ENCODE measurements at regions not wholly inside any gene's neighbourhood (a gene's known extent, or its start where the extent isn't known, plus 50 kb on each side); places are given as distances from the start of the nearest gene placed in this dataset.

GRCh38 chr2:4338345-4338744 is 635.0 kb downstream of the DCDC2C start:
- ATAC-seq (replicated peaks in 6 of 8) = no peak
- no peak overlapping the region for H3K4me3 ChIP-seq
- H3K27ac ChIP-seq = no peak overlapping the region
- in situ Hi-C loops (cut with MboI; ENCODE audit: low pct_unique_long_range_greater_than_20kb in 2 of 9, low sequenced_read_pairs in 9 of 9, unreplicated experiment in 9 of 9) = no loop called here
- H3K4me1 ChIP-seq (replicated peaks in 1 of 2) = peaks cover 12 to 41% of the 10 kb centered on the region in 2 donors

GRCh38 chr2:4340536-4340935 is 637.2 kb downstream of the DCDC2C start:
- no peak overlapping the region for H3K27ac ChIP-seq
- no peak overlapping the region for H3K4me3 ChIP-seq
- 0 to 100% (median 68%) methylated on average over 1 of the region's 1 CpG; no CpG with 5 or more reads in 2 of the 10 experiments for WGBS, 10 experiments
- ATAC-seq (replicated peaks in 6 of 8) = no peak
- H3K4me1 ChIP-seq (replicated peaks in 1 of 2) = peaks cover 9 to 30% of the 10 kb centered on the region in 2 donors
- in situ Hi-C loops (cut with MboI; ENCODE audit: low pct_unique_long_range_greater_than_20kb in 2 of 9, low sequenced_read_pairs in 9 of 9, unreplicated experiment in 9 of 9) = no loop called here

GRCh38 chr2:4346628-4347027 is 643.3 kb downstream of the DCDC2C start:
- H3K4me3 ChIP-seq = no peak overlapping the region
- in situ Hi-C loops (cut with MboI; ENCODE audit: low pct_unique_long_range_greater_than_20kb in 2 of 9, low sequenced_read_pairs in 9 of 9, unreplicated experiment in 9 of 9) = no loop called here
- 0 to 71% (median 11%) methylated on average over 1 of the region's 1 CpG; no CpG with 5 or more reads in 2 of the 10 experiments for WGBS, 10 experiments
- H3K4me1 ChIP-seq (replicated peaks in 1 of 2) = peaks cover 0 to 23% of the 10 kb centered on the region in 2 donors
- peak overlapping the region in 1 of 2 donors; percentile 67 for H3K27ac ChIP-seq
- peak in 4 of 8 experiments; percentile 21 to 88 (median 54) for ATAC-seq (replicated peaks in 6 of 8)

- no peak overlapping the region for H3K4me3 ChIP-seq
- no peak for ATAC-seq (replicated peaks in 6 of 8)
- 17 to 100% (median 83%) methylated on average over 1 to 4 of the region's 4 CpGs; no CpG with 5 or more reads in 2 of the 10 experiments for WGBS, 10 experiments
- no peaks in the 10 kb centered on the region for H3K4me1 ChIP-seq (replicated peaks in 1 of 2)
- in situ Hi-C loops (cut with MboI; ENCODE audit: low pct_unique_long_range_greater_than_20kb in 2 of 9, low sequenced_read_pairs in 9 of 9, unreplicated experiment in 9 of 9) = no loop called here
- no peak overlapping the region for H3K27ac ChIP-seq
Measured at GRCh38 chr2:4353668-4354067, 650.3 kb downstream of the DCDC2C start.

GRCh38 chr2:4354164-4354563 is 650.8 kb downstream of the DCDC2C start:
- in situ Hi-C loops (cut with MboI; ENCODE audit: low pct_unique_long_range_greater_than_20kb in 2 of 9, low sequenced_read_pairs in 9 of 9, unreplicated experiment in 9 of 9) = no loop called here
- WGBS, 10 experiments = 0 to 100% (median 85%) methylated on average over 1 of the region's 1 CpG; no CpG with 5 or more reads in 2 of the 10 experiments
- Histone ChIP-seq H3K4me3 (no peak overlapping the region), H3K4me1 (replicated peaks in 1 of 2) (no peaks in the 10 kb centered on the region), H3K27ac (no peak overlapping the region)
- no peak for ATAC-seq (replicated peaks in 6 of 8)

- no peak overlapping the region for H3K27ac ChIP-seq
- peak in 1 of 8 experiments; percentile 40 for ATAC-seq (replicated peaks in 6 of 8)
- no peak overlapping the region for H3K4me3 ChIP-seq
- WGBS, 10 experiments = 10 to 96% (median 77%) methylated on average over 2 to 10 of the region's 10 CpGs; no CpG with 5 or more reads in 1 of the 10 experiments
- H3K4me1 ChIP-seq (replicated peaks in 1 of 2) = no peaks in the 10 kb centered on the region
- in situ Hi-C loops (cut with MboI; ENCODE audit: low pct_unique_long_range_greater_than_20kb in 2 of 9, low sequenced_read_pairs in 9 of 9, unreplicated experiment in 9 of 9) = no loop called here
Measured at GRCh38 chr2:4354678-4355077, 651.3 kb downstream of the DCDC2C start.

- in situ Hi-C loops (cut with MboI; ENCODE audit: low pct_unique_long_range_greater_than_20kb in 2 of 9, low sequenced_read_pairs in 9 of 9, unreplicated experiment in 9 of 9) = no loop called here
- ATAC-seq (replicated peaks in 6 of 8) = no peak
- WGBS, 10 experiments = 22 to 100% (median 87%) methylated on average over 1 to 3 of the region's 3 CpGs
Measured at GRCh38 chr2:4356109-4356508, 652.7 kb downstream of the DCDC2C start.

GRCh38 chr2:4356541-4356940 is 653.2 kb downstream of the DCDC2C start:
- Histone ChIP-seq H3K4me1 (replicated peaks in 1 of 2) (no peaks in the 10 kb centered on the region), H3K27ac (no peak overlapping the region), H3K4me3 (no peak overlapping the region)
- in situ Hi-C loops (cut with MboI; ENCODE audit: low pct_unique_long_range_greater_than_20kb in 2 of 9, low sequenced_read_pairs in 9 of 9, unreplicated experiment in 9 of 9) = no loop called here
- 0 to 100% (median 50%) methylated on average over 1 of the region's 1 CpG; no CpG with 5 or more reads in 1 of the 10 experiments for WGBS, 10 experiments
- ATAC-seq (replicated peaks in 6 of 8) = no peak

More at GRCh38 chr2:4356109-4356508, 652.7 kb downstream of the DCDC2C start:
- H3K4me3 ChIP-seq = no peak overlapping the region
- no peak overlapping the region for H3K27ac ChIP-seq
- no peaks in the 10 kb centered on the region for H3K4me1 ChIP-seq (replicated peaks in 1 of 2)

GRCh38 chr2:4357121-4357520 is 653.7 kb downstream of the DCDC2C start:
- WGBS, 10 experiments = 0 to 98% (median 51%) methylated on average over 2 to 7 of the region's 8 CpGs; no CpG with 5 or more reads in 2 of the 10 experiments
- in situ Hi-C loops (cut with MboI; ENCODE audit: low pct_unique_long_range_greater_than_20kb in 2 of 9, low sequenced_read_pairs in 9 of 9, unreplicated experiment in 9 of 9) = no loop called here
- no peak overlapping the region for H3K4me3 ChIP-seq
- H3K4me1 ChIP-seq (replicated peaks in 1 of 2) = no peaks in the 10 kb centered on the region
- no peak overlapping the region for H3K27ac ChIP-seq
- ATAC-seq (replicated peaks in 6 of 8) = no peak

- ATAC-seq (replicated peaks in 6 of 8) = peak in 4 of 8 experiments; percentile 44 to 66 (median 65)
- Histone ChIP-seq H3K27ac (no peak overlapping the region), H3K4me1 (replicated peaks in 1 of 2) (no peaks in the 10 kb centered on the region), H3K4me3 (no peak overlapping the region)
- 0 to 69% (median 34%) methylated on average over 1 to 5 of the region's 5 CpGs; no CpG with 5 or more reads in 3 of the 10 experiments for WGBS, 10 experiments
- in situ Hi-C loops (cut with MboI; ENCODE audit: low pct_unique_long_range_greater_than_20kb in 2 of 9, low sequenced_read_pairs in 9 of 9, unreplicated experiment in 9 of 9) = no loop called here
Measured at GRCh38 chr2:4358837-4359236, 655.5 kb downstream of the DCDC2C start.

GRCh38 chr2:4368907-4369306 is 665.5 kb downstream of the DCDC2C start:
- 95% methylated on average over 3 of the region's 4 CpGs; no CpG with 5 or more reads in 9 of the 10 experiments for WGBS, 10 experiments
- no peak for ATAC-seq (replicated peaks in 6 of 8)
- peaks cover 7 to 12% of the 10 kb centered on the region in 2 donors for H3K4me1 ChIP-seq (replicated peaks in 1 of 2)
- H3K4me3 ChIP-seq = no peak overlapping the region
- in situ Hi-C loops (cut with MboI; ENCODE audit: low pct_unique_long_range_greater_than_20kb in 2 of 9, low sequenced_read_pairs in 9 of 9, unreplicated experiment in 9 of 9) = no loop called here
- H3K27ac ChIP-seq = no peak overlapping the region

- in situ Hi-C loops (cut with MboI; ENCODE audit: low pct_unique_long_range_greater_than_20kb in 2 of 9, low sequenced_read_pairs in 9 of 9, unreplicated experiment in 9 of 9) = no loop called here
- H3K4me3 ChIP-seq = no peak overlapping the region
- H3K4me1 ChIP-seq (replicated peaks in 1 of 2) = peaks cover 7 to 12% of the 10 kb centered on the region in 2 donors
- no peak for ATAC-seq (replicated peaks in 6 of 8)
- 0 to 84% (median 69%) methylated on average over 1 to 3 of the region's 3 CpGs for WGBS, 10 experiments
- no peak overlapping the region for H3K27ac ChIP-seq
Measured at GRCh38 chr2:4369826-4370419, 666.5 kb downstream of the DCDC2C start.

- Histone ChIP-seq H3K27ac (peak overlapping the region in 1 of 2 donors; percentile 9), H3K4me1 (replicated peaks in 1 of 2) (peaks cover 7 to 12% of the 10 kb centered on the region in 2 donors), H3K4me3 (no peak overlapping the region)
- 7 to 96% (median 27%) methylated on average over 1 to 3 of the region's 3 CpGs; no CpG with 5 or more reads in 2 of the 10 experiments for WGBS, 10 experiments
- in situ Hi-C loops (cut with MboI; ENCODE audit: low pct_unique_long_range_greater_than_20kb in 2 of 9, low sequenced_read_pairs in 9 of 9, unreplicated experiment in 9 of 9) = no loop called here
- ATAC-seq (replicated peaks in 6 of 8) = peak in 5 of 8 experiments; percentile 58 to 80 (median 72)
Measured at GRCh38 chr2:4370422-4371090, 667.2 kb downstream of the DCDC2C start.

Measured in motor neuron (in vitro differentiated cells).